Gastrocnemius medialis (tissue), 4 donors: ENCODE measurements at regions not wholly inside any gene's neighbourhood (a gene's known extent, or its start where the extent isn't known, plus 50 kb on each side); places are given as distances from the start of the nearest gene placed in this dataset.

Experiments used
- ATAC-seq, 2 donors: fragments of 150-250 bp; one replicate each; pipeline ENCODE4 v1.9.1; 2016
- DNase-seq, 2 donors: peaks; one replicate each; pipeline ENCODE4 v3.0.0-alpha.2; 2019
- H3K27ac ChIP-seq, 4 donors: fragments of 200-600 bp; sonication (generic); 1 replicate in 1 of 4; 2 replicates in 3 of 4; pipeline ENCODE4 v1.5.1; 2016 to 2018; ENCODE audit warnings: mild to moderate bottlenecking in 2 of 4, moderate library complexity in 1 of 4
- H3K27me3 ChIP-seq, 3 donors: fragments of 200-600 bp; sonication (generic) in 2 of 3; 1 replicate in 1 of 3; 2 replicates in 2 of 3; pipeline versions ENCODE4 v1.5.1 to v1.6.0; 2016 to 2019; ENCODE audit warnings: mild to moderate bottlenecking in 1 of 3, moderate library complexity in 1 of 3
- H3K36me3 ChIP-seq, 2 donors: fragments of 200-600 bp; sonication (generic) in 1 of 2; one replicate each; pipeline ENCODE4 v1.5.1; 2017 to 2018
- H3K4me1 ChIP-seq, 2 donors: fragments of 200-600 bp; sonication (generic) in 1 of 2; one replicate each; pipeline ENCODE4 v1.5.1; 2016 to 2017; ENCODE audit warnings: mild to moderate bottlenecking in 2 of 2
- H3K4me3 ChIP-seq, 4 donors: fragments of 200-600 bp; sonication (generic) in 3 of 4; 1 replicate in 1 of 4; 2 replicates in 3 of 4; pipeline ENCODE4 v1.5.1; 2016 to 2019; ENCODE audit warnings: mild to moderate bottlenecking in 2 of 4
- H3K9me3 ChIP-seq, 3 donors: fragments of 200-600 bp; sonication (generic) in 2 of 3; 1 replicate in 1 of 3; 2 replicates in 2 of 3; pipeline ENCODE4 v1.5.1; 2016 to 2019
- CTCF ChIP-seq, 5 experiments: fragments of 450-650 bp in 3 of 5; fragments of 200-600 bp in 2 of 5; sonication (generic) in 2 of 5; IDR thresholded peaks in 4 of 5; conservative IDR thresholded peaks in 1 of 5; 1 replicate in 4 of 5; 2 replicates in 1 of 5; pipeline ENCODE4 v1.5.1; 2016 to 2019; ENCODE audit warnings: antibody characterized with exemption in 5 of 5, mild to moderate bottlenecking in 3 of 5, moderate library complexity in 3 of 5
- POLR2A ChIP-seq, 2 donors: fragments of 450-650 bp; IDR thresholded peaks; one replicate each; pipeline ENCODE4 v1.6.1; 2017; ENCODE audit warnings: antibody characterized with exemption in 2 of 2, mild to moderate bottlenecking in 2 of 2, moderate library complexity in 2 of 2
- in situ Hi-C, 4 donors: fragments of 200-750 bp; cut with MboI; loops; one replicate each; pipeline versions ENCODE4 v1.15.0 to v1.8.0; 2017; ENCODE audit warnings: low sequenced_read_pairs in 4 of 4
- intact Hi-C: fragments of 100-400 bp; cut with DNase I; formaldehyde crosslinking; loops from one replicate; pipeline ENCODE4 v1.15.1; 2023; ENCODE audit warnings: low total_unique reads

GRCh38 chr12:92602930-92603623, 99.7 kb upstream of the PLEKHG7 start:
- TF ChIP-seq POLR2A (IDR thresholded peaks at IDR 0.05) (no peak), CTCF (IDR thresholded peaks at IDR 0.05 in 4 of 5, conservative IDR thresholded peaks at IDR 0.05 in 1 of 5) (no peak)
- Histone ChIP-seq H3K4me3 (no peak overlapping the region), H3K36me3 (no peaks in the 10 kb centered on the region), H3K27me3 (no peaks in the 10 kb centered on the region), H3K9me3 (no peaks in the 10 kb centered on the region), H3K27ac (no peak overlapping the region), H3K4me1 (no peaks in the 10 kb centered on the region)
- DNase-seq (no peak), ATAC-seq (no peak)
- in situ Hi-C loops: no loop called here
- intact Hi-C loops: no loop called here

- TF ChIP-seq CTCF (IDR thresholded peaks at IDR 0.05 in 4 of 5, conservative IDR thresholded peaks at IDR 0.05 in 1 of 5): no peak
- no peak for TF ChIP-seq POLR2A (IDR thresholded peaks at IDR 0.05)
- intact Hi-C loops: no loop called here
- no peaks in the 10 kb centered on the region for H3K9me3 ChIP-seq
- H3K27me3 ChIP-seq: no peaks in the 10 kb centered on the region
- ATAC-seq: no peak
- no peaks in the 10 kb centered on the region for H3K4me1 ChIP-seq
- in situ Hi-C loops: no loop called here
- no peaks in the 10 kb centered on the region for H3K36me3 ChIP-seq
- H3K27ac ChIP-seq: no peak overlapping the region
- DNase-seq: no peak
- H3K4me3 ChIP-seq: no peak overlapping the region
Observed at GRCh38 chr12:92602476-92602875, 100.3 kb upstream of the PLEKHG7 start.

- in situ Hi-C loops (no loop called here), intact Hi-C loops (no loop called here)
- H3K9me3 ChIP-seq: no peaks in the 10 kb centered on the region
- H3K27ac ChIP-seq: no peak overlapping the region
- H3K36me3 ChIP-seq: no peaks in the 10 kb centered on the region
- no peak for ATAC-seq
- H3K4me3 ChIP-seq: no peak overlapping the region
- TF ChIP-seq POLR2A (IDR thresholded peaks at IDR 0.05): no peak
- no peak for TF ChIP-seq CTCF (IDR thresholded peaks at IDR 0.05 in 4 of 5, conservative IDR thresholded peaks at IDR 0.05 in 1 of 5)
- no peaks in the 10 kb centered on the region for H3K4me1 ChIP-seq
- DNase-seq: no peak
- no peaks in the 10 kb centered on the region for H3K27me3 ChIP-seq
Observed at GRCh38 chr12:92601680-92602079, 101.1 kb upstream of the PLEKHG7 start.

GRCh38 chr12:92601176-92601575, 101.6 kb upstream of the PLEKHG7 start:
- Histone ChIP-seq H3K27me3 (no peaks in the 10 kb centered on the region), H3K4me3 (no peak overlapping the region), H3K36me3 (no peaks in the 10 kb centered on the region), H3K27ac (no peak overlapping the region), H3K9me3 (no peaks in the 10 kb centered on the region), H3K4me1 (no peaks in the 10 kb centered on the region)
- TF ChIP-seq POLR2A (IDR thresholded peaks at IDR 0.05) (no peak), CTCF (IDR thresholded peaks at IDR 0.05 in 4 of 5, conservative IDR thresholded peaks at IDR 0.05 in 1 of 5) (no peak)
- ATAC-seq (no peak), DNase-seq (no peak)
- in situ Hi-C loops (no loop called here), intact Hi-C loops (no loop called here)

GRCh38 chr12:92600052-92600451, 102.7 kb upstream of the PLEKHG7 start:
- TF ChIP-seq POLR2A (IDR thresholded peaks at IDR 0.05) (no peak), CTCF (IDR thresholded peaks at IDR 0.05 in 4 of 5, conservative IDR thresholded peaks at IDR 0.05 in 1 of 5) (no peak)
- ATAC-seq (no peak), DNase-seq (no peak)
- no peak overlapping the region for H3K4me3 ChIP-seq
- no peaks in the 10 kb centered on the region for H3K27me3 ChIP-seq
- no peak overlapping the region for H3K27ac ChIP-seq
- no peaks in the 10 kb centered on the region for H3K4me1 ChIP-seq
- in situ Hi-C loops: no loop called here
- intact Hi-C loops: no loop called here
- no peaks in the 10 kb centered on the region for H3K9me3 ChIP-seq
- H3K36me3 ChIP-seq: no peaks in the 10 kb centered on the region
